LNCAP (cell line): ENCODE measurements at regions not wholly inside any gene's neighbourhood (a gene's known extent, or its start where the extent isn't known, plus 50 kb on each side); places are given as distances from the start of the nearest gene placed in this dataset.

Source experiments
- TF ChIP-seq, protein P1 (sequence below): fragments of 450-650 bp; IDR thresholded peaks from 2 replicates; pipeline ENCODE4 v1.5.1; 2017; ENCODE audit warnings: mild to moderate bottlenecking

DNA sequence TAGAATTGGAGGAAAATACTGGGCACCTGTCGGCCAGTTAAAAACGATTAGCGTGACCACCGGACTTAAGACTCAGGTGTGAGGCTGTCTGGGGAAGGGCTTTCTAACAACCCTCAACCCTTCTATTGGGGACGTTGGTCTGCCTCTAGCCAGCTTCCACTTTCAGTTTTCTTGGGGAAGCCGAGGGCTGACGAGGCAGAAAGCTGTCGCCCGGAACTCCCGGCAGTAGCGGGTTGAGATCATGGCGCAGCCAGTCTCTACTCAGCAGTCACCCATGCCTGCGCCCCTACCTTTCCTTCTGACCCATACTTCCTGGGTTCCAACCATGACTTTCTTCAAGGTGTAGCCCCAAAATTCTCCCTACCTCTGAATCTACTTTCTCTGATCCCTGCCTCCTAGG lies 1424.1 kb downstream of the SLITRK1 start:
- TF ChIP-seq, protein P1, sequence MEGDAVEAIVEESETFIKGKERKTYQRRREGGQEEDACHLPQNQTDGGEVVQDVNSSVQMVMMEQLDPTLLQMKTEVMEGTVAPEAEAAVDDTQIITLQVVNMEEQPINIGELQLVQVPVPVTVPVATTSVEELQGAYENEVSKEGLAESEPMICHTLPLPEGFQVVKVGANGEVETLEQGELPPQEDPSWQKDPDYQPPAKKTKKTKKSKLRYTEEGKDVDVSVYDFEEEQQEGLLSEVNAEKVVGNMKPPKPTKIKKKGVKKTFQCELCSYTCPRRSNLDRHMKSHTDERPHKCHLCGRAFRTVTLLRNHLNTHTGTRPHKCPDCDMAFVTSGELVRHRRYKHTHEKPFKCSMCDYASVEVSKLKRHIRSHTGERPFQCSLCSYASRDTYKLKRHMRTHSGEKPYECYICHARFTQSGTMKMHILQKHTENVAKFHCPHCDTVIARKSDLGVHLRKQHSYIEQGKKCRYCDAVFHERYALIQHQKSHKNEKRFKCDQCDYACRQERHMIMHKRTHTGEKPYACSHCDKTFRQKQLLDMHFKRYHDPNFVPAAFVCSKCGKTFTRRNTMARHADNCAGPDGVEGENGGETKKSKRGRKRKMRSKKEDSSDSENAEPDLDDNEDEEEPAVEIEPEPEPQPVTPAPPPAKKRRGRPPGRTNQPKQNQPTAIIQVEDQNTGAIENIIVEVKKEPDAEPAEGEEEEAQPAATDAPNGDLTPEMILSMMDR: no peak

DNA sequence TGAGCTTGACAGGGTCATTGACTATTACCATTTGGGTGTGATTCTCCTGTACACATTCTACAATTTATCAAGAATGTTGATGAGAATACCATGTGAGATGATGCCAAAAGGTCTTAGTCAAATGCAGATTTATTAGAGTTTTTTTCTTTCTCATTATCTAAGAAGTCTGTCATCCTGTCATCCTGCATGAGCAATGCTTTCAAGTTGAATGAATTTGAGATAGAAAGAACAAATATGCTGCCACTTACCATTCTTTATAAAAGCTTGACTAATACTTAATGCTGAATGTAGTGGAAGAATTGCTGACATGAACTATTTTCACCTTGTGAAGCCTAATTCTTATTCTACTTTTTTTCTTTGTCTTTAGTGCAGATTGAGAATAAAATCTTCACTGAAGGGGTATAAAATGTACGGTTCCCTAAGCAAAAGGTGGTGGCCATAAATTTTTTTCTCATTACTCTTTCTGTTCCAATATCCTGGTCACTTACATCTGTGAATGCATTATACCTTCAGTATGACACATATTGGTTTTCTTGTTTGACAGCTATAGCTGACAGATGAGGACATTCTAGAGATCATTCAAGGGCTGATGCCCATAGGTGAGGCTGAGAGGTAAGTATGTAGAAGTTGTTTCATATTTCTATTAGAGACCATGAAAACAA lies 1434.7 kb downstream of the SLITRK1 start:
- TF ChIP-seq, protein P1: no peak

DNA sequence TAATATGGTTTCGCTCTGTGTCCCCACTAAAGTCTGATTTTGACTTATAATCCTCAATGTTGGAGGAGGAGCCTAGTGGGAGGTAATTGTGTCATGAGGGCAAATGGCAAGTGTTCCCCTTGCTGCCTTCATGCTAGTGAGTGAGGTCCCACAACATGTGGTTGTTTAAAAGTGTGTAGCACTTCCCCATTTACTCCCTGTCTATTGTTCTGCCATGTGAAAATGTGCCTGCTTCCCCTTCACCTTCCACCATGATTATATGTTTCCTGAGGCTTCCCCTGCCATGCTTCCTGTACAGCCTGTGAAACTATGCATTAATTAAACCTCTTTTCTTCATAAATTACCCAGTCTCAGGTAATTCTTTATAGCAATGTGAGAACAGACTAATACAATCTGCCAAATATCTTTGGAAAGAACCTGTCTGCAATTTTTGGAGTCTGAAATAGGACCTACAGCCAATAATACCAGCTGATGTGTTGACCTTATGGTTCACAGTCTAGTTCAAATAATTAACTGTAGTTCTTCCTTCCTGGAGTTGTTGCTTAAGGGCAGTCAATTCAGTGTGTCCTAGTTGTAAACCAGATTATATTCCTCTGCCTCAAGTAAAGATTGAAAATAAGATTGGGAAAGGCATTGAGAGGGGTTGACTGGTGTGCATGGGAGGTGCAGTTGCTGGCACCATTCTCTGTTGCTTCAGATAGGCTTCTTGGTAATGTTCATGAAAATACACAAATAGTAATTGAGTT lies 1442.9 kb downstream of the SLITRK1 start:
- TF ChIP-seq, protein P1: no peak

DNA sequence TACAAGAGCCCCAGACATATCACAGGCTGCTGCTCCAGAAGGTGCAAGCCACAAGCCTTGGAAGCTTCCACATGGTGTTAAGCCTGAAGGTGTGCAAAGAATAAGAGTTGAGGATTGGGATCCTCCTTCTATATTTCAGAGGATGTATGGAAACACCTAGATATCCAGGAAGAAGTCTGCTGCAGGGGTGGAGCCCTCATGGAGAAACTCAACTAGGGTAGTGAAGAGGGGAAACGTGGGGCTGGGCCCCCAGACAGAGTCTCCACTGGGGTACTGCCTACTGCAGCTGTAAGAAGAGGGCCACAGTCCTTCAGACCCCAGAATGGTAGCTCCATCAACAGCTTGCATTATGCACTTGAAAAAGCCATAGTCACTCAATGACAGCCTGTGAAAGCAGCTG lies 1444.0 kb downstream of the SLITRK1 start:
- TF ChIP-seq, protein P1: no peak

DNA sequence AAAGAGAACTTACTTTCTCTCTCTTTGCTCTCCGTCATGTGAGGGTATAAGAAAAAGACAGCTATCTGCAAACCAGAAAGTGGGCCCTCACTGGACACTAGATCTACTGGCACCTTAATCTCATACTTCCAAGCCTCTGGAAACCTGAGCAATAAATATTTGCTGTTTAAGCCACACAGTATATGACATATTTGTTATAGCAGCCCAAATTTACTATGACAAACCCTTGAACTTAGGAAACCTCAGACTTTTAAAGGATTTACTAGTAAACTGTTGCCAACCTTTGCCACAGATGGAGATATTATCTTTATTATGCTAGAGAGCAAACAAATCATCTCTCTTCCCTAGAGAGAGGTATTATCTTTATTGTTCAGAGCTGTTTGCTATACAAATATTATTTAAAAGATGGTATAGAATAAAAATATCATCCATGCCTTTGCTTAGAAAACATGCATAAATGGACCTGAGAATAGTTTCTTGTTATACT lies 1446.1 kb downstream of the SLITRK1 start:
- TF ChIP-seq, protein P1: no peak

DNA sequence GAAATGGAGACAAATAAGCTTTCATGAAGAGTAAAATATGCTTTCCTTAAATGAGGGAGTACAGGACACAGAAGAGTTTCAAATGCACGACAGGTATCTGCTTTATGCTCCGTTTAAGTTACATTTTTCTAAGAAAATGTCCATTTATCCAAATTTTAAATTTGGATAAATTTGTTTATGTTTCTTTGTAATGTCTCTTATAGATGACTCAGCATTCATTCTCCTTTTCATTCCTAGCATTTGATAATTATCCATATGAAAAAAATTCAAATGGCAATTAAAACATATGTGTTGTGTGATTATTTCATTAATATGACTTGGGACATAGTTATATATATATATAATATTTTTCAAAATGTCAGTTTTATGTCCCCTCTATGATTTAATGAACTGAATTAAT lies 1449.3 kb downstream of the SLITRK1 start:
- TF ChIP-seq, protein P1: no peak

DNA sequence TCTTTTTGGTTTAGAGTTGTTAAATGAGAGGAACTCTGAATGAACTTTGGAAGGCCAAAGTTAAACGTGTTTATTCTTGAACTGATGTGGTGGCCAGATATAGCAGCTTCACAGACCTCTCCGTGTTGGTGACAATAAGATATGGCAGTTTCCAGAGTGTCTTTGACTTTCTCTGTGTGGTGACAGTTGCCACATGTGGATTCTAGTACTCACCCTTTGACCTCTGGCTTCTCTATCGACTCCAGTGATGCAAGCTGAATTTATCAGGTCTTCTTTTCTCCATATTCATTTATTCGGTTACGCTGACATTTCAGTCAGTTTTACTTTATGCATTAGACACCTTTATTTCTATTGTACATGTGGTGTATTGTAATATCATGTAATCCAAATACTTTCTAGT lies 1469.5 kb downstream of the SLITRK1 start:
- TF ChIP-seq, protein P1: no peak
